Ishikawa (cell line): ENCODE measurements at regions not wholly inside any gene's neighbourhood (a gene's known extent, or its start where the extent isn't known, plus 50 kb on each side); places are given as distances from the start of the nearest gene placed in this dataset.

Experiments used
- CEBPB ChIP-seq: IDR thresholded peaks from 2 replicates; pipeline ENCODE4 v1.6.1; 2012
- CREB1 ChIP-seq: IDR thresholded peaks from 2 replicates; pipeline ENCODE4 v1.6.1; 2012; ENCODE audit warnings: low read depth
- EGR1 ChIP-seq: IDR thresholded peaks from 2 replicates; pipeline ENCODE4 v1.6.1; 2012
- EP300 ChIP-seq: IDR thresholded peaks from 2 replicates; pipeline ENCODE4 v1.6.1; 2012; ENCODE audit warnings: borderline replicate concordance
- FOXM1 ChIP-seq: IDR thresholded peaks from 2 replicates; pipeline ENCODE4 v1.6.1; 2012; ENCODE audit warnings: low read depth, borderline replicate concordance
- NFIC ChIP-seq: IDR thresholded peaks from 2 replicates; pipeline ENCODE4 v1.6.1; 2012
- RAD21 ChIP-seq: IDR thresholded peaks from 2 replicates; pipeline ENCODE4 v1.6.1; 2012; ENCODE audit warnings: low read depth
- TAF1 ChIP-seq: IDR thresholded peaks from 2 replicates; pipeline ENCODE4 v1.6.1; 2012; ENCODE audit warnings: low read depth, mild to moderate bottlenecking
- TCF12 ChIP-seq: IDR thresholded peaks from 2 replicates; pipeline ENCODE4 v1.6.1; 2012; ENCODE audit warnings: low read depth
- TEAD4 ChIP-seq: IDR thresholded peaks from 2 replicates; pipeline ENCODE4 v1.6.1; 2012
- YY1 ChIP-seq: IDR thresholded peaks from 2 replicates; pipeline ENCODE4 v1.6.1; 2012; ENCODE audit warnings: low read depth
- ZBTB7A ChIP-seq: IDR thresholded peaks from 2 replicates; pipeline ENCODE4 v1.6.1; 2012; ENCODE audit warnings: low read depth
- TF ChIP-seq, protein P1 (sequence below): IDR thresholded peaks from 2 replicates; pipeline ENCODE4 v1.6.1; 2012; ENCODE audit warnings: low read depth, mild to moderate bottlenecking
- TF ChIP-seq, protein P2 (sequence below): IDR thresholded peaks from 2 replicates; pipeline ENCODE4 v1.6.1; 2012
- TF ChIP-seq, protein P3 (sequence below): IDR thresholded peaks from 2 replicates; pipeline ENCODE4 v1.6.1; 2012

DNA sequence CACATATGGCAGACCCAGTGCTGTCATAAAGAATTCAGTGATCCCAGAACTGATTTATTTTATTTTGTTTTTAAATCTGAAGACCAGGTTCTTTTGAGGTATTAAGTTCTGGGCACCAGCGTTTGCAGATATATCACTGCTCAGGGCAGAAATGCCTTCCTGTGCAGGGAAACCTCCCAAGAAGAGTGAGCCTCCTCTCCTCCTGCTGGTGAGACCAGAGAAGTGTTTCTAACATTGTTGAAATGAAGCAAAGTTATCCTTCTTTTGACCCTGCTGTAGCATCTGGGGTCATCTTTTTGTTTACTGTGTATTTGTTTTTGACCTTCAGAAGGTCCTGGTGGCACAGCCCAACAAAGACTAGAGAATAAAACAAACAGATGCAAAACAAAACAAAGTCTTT lies 94.0 kb downstream of the AQP4 start:
- no peak for TF ChIP-seq NFIC
- TF ChIP-seq RAD21, result peak; percentile 51
- no peak for TF ChIP-seq ZBTB7A

DNA sequence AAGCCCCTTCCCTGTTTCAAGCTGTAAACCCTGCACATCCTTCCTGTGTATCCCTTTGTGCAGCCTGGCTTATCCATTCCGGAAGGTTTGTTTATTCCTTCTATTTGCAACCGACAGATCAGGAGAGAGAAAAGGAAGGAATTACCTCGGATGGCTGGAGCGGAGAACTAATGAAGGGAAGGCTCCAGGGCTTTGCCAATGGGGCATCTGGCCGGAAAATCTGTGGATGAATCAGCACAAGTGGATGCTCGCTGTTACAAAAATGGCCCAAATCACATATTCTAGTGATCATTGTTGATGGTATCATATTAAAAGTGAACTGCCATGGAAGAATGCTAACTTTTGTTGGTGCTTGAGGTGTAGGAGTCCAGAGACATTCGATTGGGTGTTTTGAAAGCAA lies 97.1 kb downstream of the AQP4 start:
- TF ChIP-seq TCF12, result no peak
- TF ChIP-seq, protein P1, sequence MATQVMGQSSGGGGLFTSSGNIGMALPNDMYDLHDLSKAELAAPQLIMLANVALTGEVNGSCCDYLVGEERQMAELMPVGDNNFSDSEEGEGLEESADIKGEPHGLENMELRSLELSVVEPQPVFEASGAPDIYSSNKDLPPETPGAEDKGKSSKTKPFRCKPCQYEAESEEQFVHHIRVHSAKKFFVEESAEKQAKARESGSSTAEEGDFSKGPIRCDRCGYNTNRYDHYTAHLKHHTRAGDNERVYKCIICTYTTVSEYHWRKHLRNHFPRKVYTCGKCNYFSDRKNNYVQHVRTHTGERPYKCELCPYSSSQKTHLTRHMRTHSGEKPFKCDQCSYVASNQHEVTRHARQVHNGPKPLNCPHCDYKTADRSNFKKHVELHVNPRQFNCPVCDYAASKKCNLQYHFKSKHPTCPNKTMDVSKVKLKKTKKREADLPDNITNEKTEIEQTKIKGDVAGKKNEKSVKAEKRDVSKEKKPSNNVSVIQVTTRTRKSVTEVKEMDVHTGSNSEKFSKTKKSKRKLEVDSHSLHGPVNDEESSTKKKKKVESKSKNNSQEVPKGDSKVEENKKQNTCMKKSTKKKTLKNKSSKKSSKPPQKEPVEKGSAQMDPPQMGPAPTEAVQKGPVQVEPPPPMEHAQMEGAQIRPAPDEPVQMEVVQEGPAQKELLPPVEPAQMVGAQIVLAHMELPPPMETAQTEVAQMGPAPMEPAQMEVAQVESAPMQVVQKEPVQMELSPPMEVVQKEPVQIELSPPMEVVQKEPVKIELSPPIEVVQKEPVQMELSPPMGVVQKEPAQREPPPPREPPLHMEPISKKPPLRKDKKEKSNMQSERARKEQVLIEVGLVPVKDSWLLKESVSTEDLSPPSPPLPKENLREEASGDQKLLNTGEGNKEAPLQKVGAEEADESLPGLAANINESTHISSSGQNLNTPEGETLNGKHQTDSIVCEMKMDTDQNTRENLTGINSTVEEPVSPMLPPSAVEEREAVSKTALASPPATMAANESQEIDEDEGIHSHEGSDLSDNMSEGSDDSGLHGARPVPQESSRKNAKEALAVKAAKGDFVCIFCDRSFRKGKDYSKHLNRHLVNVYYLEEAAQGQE, result no peak
- no peak for TF ChIP-seq CREB1
- TF ChIP-seq EGR1, result no peak
- TF ChIP-seq ZBTB7A, result no peak
- TF ChIP-seq YY1, result no peak
- TF ChIP-seq, protein P2, sequence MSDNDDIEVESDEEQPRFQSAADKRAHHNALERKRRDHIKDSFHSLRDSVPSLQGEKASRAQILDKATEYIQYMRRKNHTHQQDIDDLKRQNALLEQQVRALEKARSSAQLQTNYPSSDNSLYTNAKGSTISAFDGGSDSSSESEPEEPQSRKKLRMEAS, result no peak
- no peak for TF ChIP-seq RAD21
- no peak for TF ChIP-seq FOXM1

DNA sequence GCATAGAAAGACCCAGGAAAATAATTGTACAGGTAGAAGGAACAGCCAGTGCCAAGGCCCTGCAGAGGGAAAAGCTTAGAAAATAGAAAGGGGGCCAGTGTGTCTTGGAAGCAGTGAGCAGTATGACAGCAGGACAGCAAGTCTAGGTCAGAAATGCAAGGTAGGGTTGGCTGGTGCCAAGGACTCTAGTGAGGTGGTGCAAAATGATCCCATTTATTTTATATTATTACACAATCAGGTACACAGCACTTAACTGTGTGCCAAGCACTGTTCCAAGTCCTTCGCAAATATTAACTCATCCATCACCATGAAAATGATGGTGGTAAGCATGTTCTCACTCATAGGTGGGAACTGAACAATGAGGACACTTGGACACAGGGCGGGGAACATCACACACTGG lies 100.0 kb downstream of the AQP4 start:
- TF ChIP-seq YY1 (no peak), RAD21 (no peak), TCF12 (no peak), ZBTB7A (no peak), EGR1 (no peak), TEAD4 (no peak), FOXM1 (no peak), EP300 (no peak), CREB1 (no peak), NFIC (no peak), TAF1 (no peak)
- TF ChIP-seq, protein P1, result no peak
- TF ChIP-seq, protein P3, sequence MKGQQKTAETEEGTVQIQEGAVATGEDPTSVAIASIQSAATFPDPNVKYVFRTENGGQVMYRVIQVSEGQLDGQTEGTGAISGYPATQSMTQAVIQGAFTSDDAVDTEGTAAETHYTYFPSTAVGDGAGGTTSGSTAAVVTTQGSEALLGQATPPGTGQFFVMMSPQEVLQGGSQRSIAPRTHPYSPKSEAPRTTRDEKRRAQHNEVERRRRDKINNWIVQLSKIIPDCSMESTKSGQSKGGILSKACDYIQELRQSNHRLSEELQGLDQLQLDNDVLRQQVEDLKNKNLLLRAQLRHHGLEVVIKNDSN, result no peak
- TF ChIP-seq, protein P2, result no peak

DNA sequence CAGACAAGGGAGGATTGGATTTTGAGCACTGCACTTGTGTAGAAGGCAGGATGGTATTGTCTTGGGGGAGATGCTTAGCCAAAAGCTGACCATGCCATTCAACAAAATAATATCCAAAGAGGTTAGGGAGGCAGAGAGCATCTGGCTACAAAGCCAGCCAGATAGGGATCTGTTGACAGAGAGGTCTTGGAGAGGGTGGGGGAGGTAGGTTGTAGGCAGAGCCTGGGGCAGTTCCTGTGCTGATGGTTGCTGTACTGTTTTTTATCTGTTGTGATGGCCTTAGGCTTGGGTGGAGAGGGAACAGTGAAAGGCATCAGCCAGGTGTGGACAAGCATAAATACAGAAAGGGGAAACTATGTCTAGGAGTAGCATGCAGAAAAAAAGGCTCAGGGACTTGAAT lies 100.9 kb downstream of the AQP4 start:
- no peak for TF ChIP-seq TEAD4
- TF ChIP-seq CEBPB, result no peak
- TF ChIP-seq RAD21, result no peak
- TF ChIP-seq, protein P2, result no peak
- no peak for TF ChIP-seq ZBTB7A
- TF ChIP-seq, protein P3, result no peak
- no peak for TF ChIP-seq TCF12
- TF ChIP-seq FOXM1, result no peak
- TF ChIP-seq EP300, result no peak
- no peak for TF ChIP-seq EGR1
- TF ChIP-seq YY1, result no peak
- no peak for TF ChIP-seq NFIC
- no peak for TF ChIP-seq TAF1
- TF ChIP-seq CREB1, result no peak
- TF ChIP-seq, protein P1, result no peak

DNA sequence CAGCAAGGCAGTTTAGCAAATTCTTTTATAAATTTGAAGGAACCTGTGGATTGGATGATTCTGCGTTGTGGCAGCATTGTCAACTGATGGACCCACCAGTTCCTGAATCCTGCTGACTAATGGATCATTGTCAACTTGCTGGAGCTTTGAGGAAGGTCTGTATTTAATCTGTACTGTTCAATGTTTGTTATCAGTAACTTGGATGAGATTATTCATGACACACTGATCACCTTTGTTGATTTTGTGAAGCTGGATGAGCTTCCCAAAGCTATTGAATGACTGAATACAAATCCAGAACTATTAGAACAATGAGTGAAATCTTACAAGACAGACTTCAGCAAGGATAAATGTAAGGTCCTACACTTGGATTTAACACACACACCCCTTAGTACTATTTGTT lies 101.3 kb downstream of the AQP4 start:
- TF ChIP-seq TCF12 (no peak), EGR1 (no peak), FOXM1 (no peak), TAF1 (no peak), NFIC (no peak), RAD21 (no peak), CREB1 (no peak), ZBTB7A (no peak)
- TF ChIP-seq, protein P1, result no peak
- TF ChIP-seq, protein P2, result no peak
